ENCODE measurements at regions not wholly inside any gene's neighbourhood (a gene's known extent, or its start where the extent isn't known, plus 50 kb on each side); places are given as distances from the start of the nearest gene placed in this dataset.

- no peaks in the 10 kb centered on the region for H3K79me2 ChIP-seq (ENCODE audit: control insufficient read depth in 1 of 2, insufficient read depth in 2 of 2, low read length in 2 of 2)
- no peak overlapping the region for H3K14ac ChIP-seq (ENCODE audit: insufficient read length)
- no peaks in the 10 kb centered on the region for H3K27me3 ChIP-seq (replicated peaks in 1 of 4; ENCODE audit: control insufficient read depth in 3 of 4, extremely low read depth in 1 of 4, insufficient read depth in 3 of 4, low read length in 3 of 4)
- no peak overlapping the region for H3K27ac ChIP-seq (ENCODE audit: low read depth, low read length)
- no peaks in the 10 kb centered on the region for H3K23me2 ChIP-seq (ENCODE audit: low read depth, low read length)
- no peak overlapping the region for H2AFZ ChIP-seq (ENCODE audit: low read length)
- WGBS, 2 experiments (ENCODE audit: extremely low coverage in 1 of 2, insufficient coverage in 1 of 2, insufficient read length in 1 of 2, insufficient replicate concordance in 2 of 2, low coverage in 1 of 2, low lambda C conversion rate in 2 of 2, missing lambda C conversion rate in 1 of 2): 84% methylated on average over 2 of the region's 2 CpGs; no CpG with 5 or more reads in 1 of the 2 experiments
- no peak overlapping the region for H4K91ac ChIP-seq (replicated peaks; ENCODE audit: insufficient read length, low read length)
- ChIA-PET CTCF (ENCODE audit: partially characterized antibody) (interaction anchor here (1.2 to 1.3 kb wide), 2 partner anchors 11 to 12 kb away, joined by 4 to 6 read pairs; no protein-coding TSS in a partner anchor), POLR2A (ENCODE audit: partially characterized antibody) (no interaction called here)
- peaks cover 0 to 2% (median 0%) of the 10 kb centered on the region in 4 experiments; a peak in 1 of 7 replicates for H3K4me1 ChIP-seq (replicated peaks in 1 of 4; ENCODE audit: control insufficient read depth in 3 of 4, insufficient read depth in 4 of 4, low read length in 3 of 4)
- no peak overlapping the region for H3K23ac ChIP-seq (ENCODE audit: insufficient read length)
- no peak for FAIRE-seq
- no peak overlapping the region for H4K8ac ChIP-seq (ENCODE audit: extremely low read depth, insufficient read depth, low read length)
- no peak overlapping the region for H2BK120ac ChIP-seq (replicated peaks; ENCODE audit: low read depth, low read length)
- no peaks in the 10 kb centered on the region for H3K36me3 ChIP-seq (ENCODE audit: control insufficient read depth in 2 of 4, insufficient read depth in 4 of 4, low read length in 3 of 4)
- no peak overlapping the region for H2BK5ac ChIP-seq (ENCODE audit: low read depth, low read length)
- H2BK12ac ChIP-seq (ENCODE audit: low read depth, low read length): no peak overlapping the region
- no peak for DNase-seq (ENCODE audit: low read depth in 1 of 2, low spot score in 2 of 2)
- H3K4ac ChIP-seq (replicated peaks; ENCODE audit: insufficient read length, low read depth, low read length): no peak overlapping the region
- H3K9me3 ChIP-seq (ENCODE audit: insufficient read depth in 2 of 2, low read depth in 1 of 2, low read length in 1 of 2): no peaks in the 10 kb centered on the region
- no peak overlapping the region for H2AK5ac ChIP-seq (ENCODE audit: low read depth, low read length)
- no peak overlapping the region for H3K4me2 ChIP-seq (ENCODE audit: insufficient read depth in 1 of 2, low read depth in 2 of 2, low read length in 2 of 2)
- H3K56ac ChIP-seq (replicated peaks; ENCODE audit: insufficient read length, low read depth, low read length): no peak overlapping the region
- no peaks in the 10 kb centered on the region for H4K20me1 ChIP-seq (replicated peaks in 1 of 2; ENCODE audit: control insufficient read depth in 1 of 2, insufficient read depth in 2 of 2, low read length in 2 of 2)
- no peak overlapping the region for H4K5ac ChIP-seq (ENCODE audit: insufficient read length, low read depth, low read length)
- H3K9ac ChIP-seq (replicated peaks in 1 of 4; ENCODE audit: extremely low read depth in 1 of 4, low read depth in 3 of 4, low read length in 3 of 4): no peak overlapping the region
- H3K4me3 ChIP-seq (ENCODE audit: extremely low read depth in 1 of 4, insufficient read depth in 2 of 4, low read depth in 3 of 4, low read length in 4 of 4): no peak overlapping the region
- no peak overlapping the region for H2BK15ac ChIP-seq (ENCODE audit: low read length)
- no peak overlapping the region for H3K18ac ChIP-seq (ENCODE audit: extremely low read depth, low read length)
- H3K79me1 ChIP-seq (ENCODE audit: low read depth, low read length): no peaks in the 10 kb centered on the region
- H2BK20ac ChIP-seq (ENCODE audit: low read length): no peak overlapping the region
- no peak for TF ChIP-seq ATF2 (IDR thresholded peaks at IDR 0.05; ENCODE audit: low read length)
- TF ChIP-seq KDM4A (IDR thresholded peaks at IDR 0.05; ENCODE audit: low read depth, low read length, severe bottlenecking): no peak
- no peak for TF ChIP-seq SUZ12 (IDR thresholded peaks at IDR 0.05; ENCODE audit: low read length)
- TF ChIP-seq BRCA1 (IDR thresholded peaks at IDR 0.05; ENCODE audit: low read depth, low read length): no peak
- no peak for TF ChIP-seq RFX5 (IDR thresholded peaks at IDR 0.05; ENCODE audit: borderline replicate concordance, low read depth, low read length)
- no peak for TF ChIP-seq EP300 (IDR thresholded peaks at IDR 0.05; ENCODE audit: borderline replicate concordance in 1 of 2, low read depth in 2 of 2, low read length in 2 of 2)
- no peak for TF ChIP-seq TBP (IDR thresholded peaks at IDR 0.05; ENCODE audit: low read depth, low read length)
- no peak for TF ChIP-seq ATF3 (IDR thresholded peaks at IDR 0.05; ENCODE audit: insufficient read depth, low read depth, low read length)
- no peak for TF ChIP-seq CHD1 (IDR thresholded peaks at IDR 0.05; ENCODE audit: low read depth, low read length)
- no peak for TF ChIP-seq NANOG (IDR thresholded peaks at IDR 0.05; ENCODE audit: insufficient read depth, low read depth, low read length, poor library complexity, severe bottlenecking)
- no peak for TF ChIP-seq POU5F1 (IDR thresholded peaks at IDR 0.05; ENCODE audit: low read depth, low read length)
- TF ChIP-seq RAD21 (IDR thresholded peaks at IDR 0.05 in 1 of 2, conservative IDR thresholded peaks at IDR 0.05 in 1 of 2; ENCODE audit: low read depth in 2 of 2, low read length in 2 of 2): no peak
Measured at GRCh38 chr10:44186150-44186549, 198.7 kb downstream of the CXCL12 start.

Measured in H1 (cell line).